SKM-1 treated with dmso at 0.1 percent for 144 hours (cell line): ENCODE measurements at regions not wholly inside any gene's neighbourhood (a gene's known extent, or its start where the extent isn't known, plus 50 kb on each side); places are given as distances from the start of the nearest gene placed in this dataset.

Source experiments
- DNase-seq: peaks from one replicate; lab custom pipeline; 2025; ENCODE audit not compliant: unreplicated experiment; lab: John Stamatoyannopoulos, UW

- DNase-seq: no peak
Observed at GRCh38 chr20:50258790-50259483, 68.3 kb downstream of the CEBPB start.

DNA sequence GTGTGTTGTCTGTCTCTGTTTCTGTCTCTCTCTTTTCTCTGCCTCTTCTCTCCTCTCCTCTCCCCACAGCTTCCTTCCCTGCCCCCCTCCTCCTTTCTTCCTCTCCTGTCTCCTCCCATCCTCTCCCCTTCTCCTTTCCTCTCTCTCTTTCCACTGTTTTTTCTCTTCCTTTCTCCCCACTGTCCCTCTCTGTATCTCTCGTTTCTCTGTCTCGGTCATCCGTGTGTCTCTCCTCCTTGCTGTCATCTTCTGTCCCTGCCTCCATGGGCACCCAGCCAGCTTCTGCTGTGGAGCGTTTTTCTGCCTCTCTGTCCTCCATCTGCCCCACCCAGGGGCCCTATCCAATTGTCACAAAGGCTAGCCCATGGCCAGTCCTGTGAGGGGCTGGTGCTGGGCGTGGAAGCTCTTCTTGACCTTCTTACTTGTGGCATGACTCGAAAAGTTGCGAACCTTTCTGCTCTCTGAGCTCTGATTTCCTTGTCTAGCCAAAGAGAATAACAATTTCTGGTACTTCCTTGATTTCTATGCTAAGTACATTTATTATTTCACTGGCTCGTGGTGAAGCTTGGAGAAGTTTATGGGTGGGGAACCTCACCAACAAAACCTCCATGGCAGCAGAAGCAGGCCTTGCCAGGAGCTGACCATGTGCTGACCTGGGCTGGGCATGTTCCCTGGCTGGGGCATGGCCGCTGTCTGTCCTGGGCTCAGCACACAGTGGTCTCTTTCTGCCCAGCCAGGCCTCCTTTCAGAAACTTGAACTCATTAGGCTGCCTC is 69.3 kb downstream of the CEBPB start:
- no peak for DNase-seq

GRCh38 chr20:50260479-50261221 is 70.0 kb downstream of the CEBPB start:
- peak; percentile 63 for DNase-seq

DNA sequence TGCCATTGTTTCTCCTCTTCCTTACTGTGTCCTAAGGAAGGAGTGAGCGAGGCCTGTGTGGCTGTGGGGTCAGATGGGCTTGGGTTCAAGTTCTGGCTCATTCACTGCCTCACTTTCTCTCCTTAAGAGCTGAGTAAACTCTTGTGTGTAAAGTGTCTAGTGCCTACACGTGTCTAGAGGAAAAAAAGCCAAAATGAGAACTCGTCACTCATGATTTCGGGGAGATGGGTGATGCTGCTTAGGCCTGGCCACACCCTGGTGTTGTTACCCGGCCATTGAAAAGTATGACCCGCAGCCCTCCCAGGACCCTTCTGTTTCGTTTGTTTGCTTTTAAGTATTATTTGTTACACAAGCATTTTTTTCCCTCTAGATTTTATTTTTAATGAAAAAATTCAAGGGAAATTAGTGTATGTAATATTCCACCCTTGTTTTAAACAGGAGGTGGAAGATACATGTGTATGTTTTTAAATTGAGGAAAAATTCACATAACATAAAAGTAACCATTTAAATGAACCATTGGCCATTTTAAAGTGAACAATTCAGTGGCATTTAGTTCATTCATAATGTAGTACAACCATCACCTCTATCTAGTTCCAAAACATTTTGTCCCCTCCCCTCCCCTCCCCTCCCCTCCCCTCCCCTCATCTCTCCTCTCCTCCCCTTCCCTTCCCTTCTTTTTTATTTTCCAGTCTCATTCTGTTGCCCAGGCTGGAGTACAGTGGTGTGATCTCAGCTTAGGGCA is 71.0 kb downstream of the CEBPB start:
- no peak for DNase-seq

GRCh38 chr20:50263831-50264230 is 73.2 kb downstream of the CEBPB start:
- no peak for DNase-seq

- no peak for DNase-seq
Observed at GRCh38 chr20:50264534-50265145, 74.0 kb downstream of the CEBPB start.

GRCh38 chr20:50265245-50265946 is 74.8 kb downstream of the CEBPB start:
- DNase-seq: no peak

DNA sequence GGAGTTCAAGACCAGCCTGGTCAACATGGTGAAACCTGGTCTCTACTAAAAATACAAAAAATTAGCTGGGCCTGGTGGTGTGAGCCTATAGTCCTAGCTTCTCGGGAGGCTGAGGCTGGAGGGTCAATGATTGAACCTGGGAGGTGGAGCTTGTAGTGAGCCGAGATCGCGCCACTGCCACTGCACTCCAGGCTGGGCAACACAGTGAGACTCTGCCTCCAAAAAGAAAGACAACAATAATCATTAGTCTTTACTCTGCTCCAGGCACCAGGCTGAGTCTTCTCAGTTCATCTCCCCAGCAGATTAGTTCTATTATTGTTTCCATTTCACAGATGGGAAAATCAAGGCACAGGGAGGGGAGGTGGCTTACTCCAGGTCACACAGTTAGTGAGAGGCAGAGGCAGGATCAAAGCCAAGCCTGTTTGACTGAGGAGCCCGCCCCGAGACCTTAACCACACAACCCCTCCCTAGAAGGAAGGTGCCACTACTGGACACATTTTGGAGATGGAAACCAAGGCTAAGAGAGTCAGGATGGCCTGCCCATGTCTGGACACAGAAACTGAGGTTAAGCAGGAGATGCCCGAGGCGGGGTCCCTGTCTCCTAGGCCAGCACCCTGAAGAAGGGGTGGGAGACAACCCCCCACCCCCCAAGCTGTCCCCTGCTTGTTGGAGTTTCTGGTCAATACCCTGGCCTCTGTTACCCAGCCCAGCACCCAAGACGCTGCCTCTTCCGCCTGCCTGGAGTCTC is 75.8 kb downstream of the CEBPB start:
- DNase-seq: no peak

DNA sequence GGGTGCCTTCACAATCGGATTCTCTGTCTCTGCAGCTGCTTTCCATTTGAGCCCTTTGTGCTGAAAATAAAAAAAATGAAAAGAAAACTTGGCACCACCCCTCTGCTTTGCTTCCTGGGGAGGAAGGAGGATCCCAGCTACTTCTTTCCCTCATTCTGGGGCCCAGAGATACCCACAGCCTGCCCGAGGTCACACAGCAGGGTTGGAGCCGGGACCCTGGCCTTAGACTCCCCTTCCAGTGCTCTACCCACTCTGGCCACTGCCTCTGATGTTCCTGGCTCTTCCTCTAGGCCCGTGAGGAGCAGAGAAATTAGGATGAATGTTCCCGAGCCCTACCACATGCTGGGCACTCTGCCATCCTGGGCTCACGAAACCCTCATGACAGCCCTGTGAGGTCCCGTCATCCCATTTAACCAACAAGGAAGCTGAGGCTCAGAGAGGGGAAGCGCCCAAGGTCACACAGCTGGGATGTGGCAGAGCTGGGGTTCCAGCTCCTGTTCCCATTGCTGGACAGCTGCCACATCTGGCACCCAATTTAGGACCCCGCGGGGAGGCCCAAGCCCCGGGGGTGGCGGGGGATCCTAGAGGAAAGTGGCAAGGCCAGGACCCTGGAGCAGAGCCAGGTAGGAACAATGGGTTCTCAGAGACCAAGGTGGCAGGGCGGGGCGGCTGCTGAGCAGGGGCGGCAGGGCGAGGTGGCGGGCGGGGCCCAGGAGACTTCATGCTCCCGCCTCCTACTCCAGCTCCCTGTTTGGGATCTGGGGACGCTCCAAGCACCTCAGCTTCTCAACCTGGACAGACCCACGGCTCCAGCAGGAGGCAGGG is 76.6 kb downstream of the CEBPB start:
- DNase-seq: no peak

DNA sequence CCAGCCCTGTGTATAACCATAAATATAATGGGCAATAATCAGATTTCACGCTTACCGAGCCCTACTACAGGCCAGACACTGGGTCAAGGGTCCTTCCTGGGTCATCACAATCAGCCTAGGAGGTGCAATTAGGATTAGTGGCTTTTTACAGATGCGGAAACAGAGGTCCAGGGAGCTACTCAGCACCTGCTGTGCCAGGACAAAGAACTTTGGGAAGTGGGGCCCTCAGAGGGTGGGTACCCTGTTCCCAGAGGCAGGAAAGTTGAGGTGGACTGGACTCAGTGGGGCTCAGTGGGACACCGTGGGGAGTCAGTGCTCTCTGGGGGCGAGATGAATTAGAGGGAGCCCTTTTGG is 77.2 kb downstream of the CEBPB start:
- no peak for DNase-seq

DNA sequence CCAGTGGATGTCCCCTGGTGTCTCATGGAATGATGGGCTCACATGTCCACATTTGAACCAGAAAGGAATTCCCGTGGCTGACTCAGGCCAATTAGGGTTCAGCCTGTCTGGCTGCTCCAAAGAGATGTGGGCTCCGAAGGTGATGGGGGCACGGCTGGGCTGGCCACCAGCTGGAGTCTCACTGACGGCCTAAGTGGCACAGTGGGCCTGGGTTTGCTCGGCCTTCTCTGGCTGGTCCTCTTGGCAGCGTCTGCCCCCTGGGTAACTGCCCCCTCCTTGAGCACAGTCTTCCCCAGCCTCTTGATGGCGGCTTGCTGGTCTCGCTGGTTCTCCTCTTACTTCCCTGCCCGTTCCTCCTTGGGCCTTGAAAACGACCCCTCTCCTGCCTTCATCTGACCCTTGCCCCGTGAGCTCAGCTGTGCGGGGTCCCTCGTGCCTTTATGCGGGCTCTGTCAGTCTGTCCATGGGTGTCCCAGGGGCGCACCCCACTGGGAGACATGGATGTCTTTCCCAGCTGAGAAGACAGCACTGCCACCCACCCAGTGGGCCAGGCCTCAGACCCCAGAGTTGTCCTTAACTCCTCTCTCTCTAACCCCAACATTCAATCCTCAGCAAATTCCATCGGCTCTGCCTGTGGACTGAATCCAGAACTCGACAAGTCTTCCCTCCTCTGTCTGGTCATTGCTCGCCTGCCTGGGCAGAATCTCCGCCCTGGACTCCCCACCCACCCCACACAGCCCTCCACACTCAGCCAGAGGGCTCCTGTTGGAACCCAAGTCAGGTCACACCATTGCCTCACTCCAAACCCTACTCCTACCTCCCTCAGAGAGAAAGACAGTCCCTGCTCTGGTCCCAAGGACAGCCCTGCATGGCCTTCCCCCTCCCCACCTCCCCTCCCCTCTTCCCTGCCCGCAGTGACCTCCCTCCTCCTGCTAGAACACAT is 78.7 kb downstream of the CEBPB start:
- no peak for DNase-seq

- DNase-seq: no peak
Observed at GRCh38 chr20:50270034-50270395, 79.4 kb downstream of the CEBPB start.

GRCh38 chr20:50270569-50270968 is 79.9 kb downstream of the CEBPB start:
- no peak for DNase-seq

DNA sequence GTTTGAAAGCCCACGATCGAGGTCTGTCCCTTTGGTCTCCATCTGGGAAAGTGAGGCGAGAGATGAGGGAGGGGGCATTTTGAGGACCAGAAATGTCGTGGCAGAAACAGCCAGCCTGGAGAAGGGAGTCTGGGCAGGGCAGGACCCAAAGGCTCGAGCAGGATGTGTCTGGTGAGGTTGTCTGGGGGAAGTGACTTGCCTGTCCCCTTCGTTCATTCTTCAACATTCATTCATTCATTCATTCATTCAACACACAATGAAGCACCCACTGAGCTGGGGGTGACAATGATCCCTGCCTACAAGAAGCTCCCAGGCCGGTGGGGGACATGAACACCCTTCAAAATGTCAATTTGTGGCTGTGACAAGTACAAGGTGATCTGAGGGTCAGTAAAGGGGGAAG is 80.5 kb downstream of the CEBPB start:
- no peak for DNase-seq

GRCh38 chr20:50271612-50272011 is 81.0 kb downstream of the CEBPB start:
- no peak for DNase-seq

- peak; percentile 56 for DNase-seq
Observed at GRCh38 chr20:50272030-50272723, 81.5 kb downstream of the CEBPB start.
